SH-SY5Y (cell line): ENCODE measurements at regions not wholly inside any gene's neighbourhood (a gene's known extent, or its start where the extent isn't known, plus 50 kb on each side); places are given as distances from the start of the nearest gene placed in this dataset.

ENCODE experiments used
- GATA2 ChIP-seq: IDR thresholded peaks from 2 replicates; pipeline ENCODE4 v1.6.1; 2011; ENCODE audit warnings: mild to moderate bottlenecking, low read depth, low read length
- GATA3 ChIP-seq: IDR thresholded peaks from 2 replicates; pipeline ENCODE4 v1.6.1; 2011; ENCODE audit warnings: low read depth, mild to moderate bottlenecking, low read length, moderate library complexity

DNA sequence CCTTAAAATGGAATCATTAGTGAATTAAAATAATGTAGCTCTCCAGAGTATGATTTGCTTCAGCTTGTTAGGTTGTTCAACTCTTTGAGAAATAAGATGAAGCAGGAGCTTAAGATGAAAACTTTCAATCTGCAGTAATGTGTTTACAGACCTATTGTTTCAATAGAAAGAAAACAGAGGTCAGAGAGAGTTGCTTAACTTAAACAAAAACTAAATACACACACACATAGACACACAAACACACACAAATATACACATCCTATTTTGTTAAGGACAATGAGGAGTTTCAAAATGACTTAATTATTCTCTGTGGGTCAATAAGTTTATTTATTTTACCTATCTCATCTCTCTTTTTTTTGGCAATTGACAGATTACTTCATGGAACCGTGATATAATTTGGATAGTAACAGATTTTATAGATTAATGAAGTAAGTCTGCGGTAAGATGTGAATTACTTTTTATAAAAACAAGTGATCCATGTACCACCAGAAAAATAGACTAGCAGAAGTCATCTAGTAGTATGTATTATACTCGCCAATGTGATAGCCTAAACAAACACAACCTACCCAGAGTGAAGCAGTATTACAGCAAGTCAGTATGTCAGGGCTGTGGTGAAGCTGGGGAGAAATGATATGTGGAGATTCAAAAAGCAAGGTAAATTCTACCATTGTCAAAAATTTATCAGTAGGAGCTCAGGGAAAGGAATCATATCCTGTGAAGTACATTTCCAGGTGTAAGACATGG lies 76.7 kb upstream of the DCBLD2 start:
- TF ChIP-seq GATA2 (no peak), GATA3 (no peak)
